GM12874 (cell line): ENCODE measurements at regions not wholly inside any gene's neighbourhood (a gene's known extent, or its start where the extent isn't known, plus 50 kb on each side); places are given as distances from the start of the nearest gene placed in this dataset.

Experiments used
- CTCF ChIP-seq: IDR thresholded peaks from 2 replicates; pipeline ENCODE4 v1.5.1; 2011; ENCODE audit warnings: low read depth, mild to moderate bottlenecking, control low read depth, low read length, moderate library complexity; ENCODE audit not compliant: insufficient read depth

- no peak for TF ChIP-seq CTCF
Measured at GRCh38 chr11:33976495-33977199, 74.9 kb upstream of the CAPRIN1 start.

- no peak for TF ChIP-seq CTCF
Measured at GRCh38 chr11:33974804-33975203, 76.7 kb upstream of the CAPRIN1 start.

- peak; percentile 63 for TF ChIP-seq CTCF
Measured at GRCh38 chr11:33970984-33971466, 79.1 kb upstream of the LMO2 start.

- TF ChIP-seq CTCF: no peak
Measured at GRCh38 chr11:33967451-33967850, 75.6 kb upstream of the LMO2 start.

GRCh38 chr11:33965032-33965431, 73.2 kb upstream of the LMO2 start:
- TF ChIP-seq CTCF: no peak

- no peak for TF ChIP-seq CTCF
Measured at GRCh38 chr11:33959855-33960400, 68.1 kb upstream of the LMO2 start.

GRCh38 chr11:33957304-33957917, 65.5 kb upstream of the LMO2 start:
- TF ChIP-seq CTCF: no peak
